HG03520 (cell line): ENCODE measurements at regions not wholly inside any gene's neighbourhood (a gene's known extent, or its start where the extent isn't known, plus 50 kb on each side); places are given as distances from the start of the nearest gene placed in this dataset.

Experiments used
- ATAC-seq: cut with Tn5 transposase; IDR thresholded peaks from one replicate; pipeline ENCODE4 v1.9.1; 2021; ENCODE audit warnings: mild to moderate bottlenecking, moderate library complexity; ENCODE audit not compliant: unreplicated experiment

GRCh38 chr1:239725933-239726332 is 339.6 kb downstream of the CHRM3 start:
- ATAC-seq, result no peak

DNA sequence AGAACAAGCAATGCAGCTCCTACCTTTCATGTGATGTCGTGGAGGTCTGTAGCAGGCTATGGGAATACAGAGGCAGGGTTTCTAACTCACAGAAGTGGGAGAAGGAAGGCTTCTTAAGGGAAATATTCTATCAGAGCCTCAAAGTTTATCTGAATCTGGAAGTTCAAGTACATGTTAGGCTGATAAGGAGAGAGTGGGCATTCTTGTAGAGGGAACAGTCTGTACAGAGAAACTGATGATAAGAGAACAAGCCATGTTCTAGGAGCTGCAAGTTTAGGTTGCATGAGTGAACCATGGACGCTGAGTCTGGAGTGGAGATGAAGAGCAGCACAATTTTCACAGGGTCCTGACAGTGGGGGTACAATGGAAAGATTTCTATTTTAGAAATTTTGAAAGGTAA is 344.0 kb downstream of the CHRM3 start:
- no peak for ATAC-seq

DNA sequence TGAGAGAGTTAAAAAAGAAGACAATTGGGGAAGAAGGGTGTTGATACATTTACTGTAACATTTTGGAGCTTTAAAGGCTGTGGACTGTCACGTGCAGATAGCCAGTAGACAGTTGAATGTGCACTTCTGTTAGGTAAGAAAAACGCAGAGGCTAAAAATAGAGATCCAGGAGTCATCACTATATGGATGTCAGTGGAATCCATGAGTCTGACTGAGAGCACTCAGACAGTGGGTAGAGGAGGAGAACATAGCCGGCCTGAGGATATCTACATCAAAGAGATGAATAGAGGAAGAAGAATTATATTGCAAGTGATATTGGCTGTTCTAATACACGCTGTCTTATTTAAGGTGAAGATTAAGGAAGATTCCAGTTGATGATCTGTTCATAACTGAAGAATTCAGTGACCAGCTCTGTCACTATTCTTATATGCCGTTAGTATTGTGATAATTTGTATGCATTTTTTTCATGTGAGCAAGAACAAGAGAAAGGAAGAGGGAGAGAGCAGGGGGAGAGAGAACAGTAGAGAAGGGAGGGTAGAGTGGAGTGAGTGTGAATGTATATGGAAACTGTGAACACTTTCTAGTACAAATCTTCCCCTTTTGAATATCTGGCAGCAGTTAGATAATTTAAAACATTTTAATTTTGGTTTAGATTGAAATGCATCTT is 344.8 kb downstream of the CHRM3 start:
- ATAC-seq, result no peak

DNA sequence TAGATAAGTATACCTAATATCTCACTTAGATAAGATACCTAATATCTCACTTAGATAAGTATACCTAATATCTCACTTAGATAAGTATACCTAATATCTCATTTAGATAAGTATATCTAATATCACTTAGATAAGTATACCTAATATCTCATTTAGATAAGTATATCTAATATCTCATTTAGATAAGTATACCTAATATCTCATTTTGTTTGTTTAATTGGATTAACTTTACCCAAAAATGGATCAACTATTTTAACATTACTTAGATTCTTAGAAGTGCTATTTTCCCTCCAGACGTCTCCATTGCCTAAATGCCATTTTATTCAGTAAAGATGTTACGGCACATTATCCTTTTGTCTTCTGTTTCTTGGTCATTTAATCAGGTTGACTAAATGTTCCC is 346.4 kb downstream of the CHRM3 start:
- ATAC-seq, result no peak

DNA sequence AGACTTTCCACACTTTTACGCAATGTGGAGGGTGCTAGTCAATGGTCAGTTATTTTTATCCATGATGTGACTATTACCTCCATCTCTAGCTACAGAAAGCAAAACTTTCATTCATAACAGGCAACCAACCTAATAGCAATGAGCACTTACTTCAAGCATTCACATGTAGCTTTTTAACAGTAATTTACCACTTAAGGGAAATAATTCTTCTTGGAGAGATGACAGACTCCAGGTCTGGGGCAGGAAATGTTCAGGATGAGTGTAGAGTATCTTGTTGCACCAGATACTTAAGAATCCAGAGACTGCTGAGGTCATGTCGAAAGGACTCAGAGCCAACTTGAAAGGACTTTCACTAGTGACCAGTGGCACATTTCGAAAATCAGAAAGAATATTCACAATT is 347.6 kb downstream of the CHRM3 start:
- ATAC-seq, result no peak

DNA sequence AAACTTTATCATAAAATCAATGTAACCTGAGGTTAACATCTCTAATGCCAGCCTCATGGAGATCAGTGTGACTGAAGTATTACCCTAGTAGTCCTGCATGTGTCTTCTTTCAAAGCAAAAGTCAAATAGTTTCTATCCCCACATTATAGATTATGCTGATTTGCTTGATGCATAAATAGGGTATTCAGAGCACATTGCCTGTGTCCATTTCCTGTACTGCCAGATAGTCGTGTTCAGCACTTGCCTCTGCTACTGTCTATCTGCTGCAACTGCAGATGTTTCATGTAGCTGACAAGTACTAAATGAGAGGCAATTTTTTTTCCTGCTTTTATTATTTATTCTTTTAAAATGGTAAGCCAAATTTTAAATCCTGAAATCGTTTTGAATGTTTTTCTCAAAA is 348.7 kb downstream of the CHRM3 start:
- ATAC-seq, result no peak

GRCh38 chr1:239736479-239736878 is 350.1 kb downstream of the CHRM3 start:
- ATAC-seq, result no peak

DNA sequence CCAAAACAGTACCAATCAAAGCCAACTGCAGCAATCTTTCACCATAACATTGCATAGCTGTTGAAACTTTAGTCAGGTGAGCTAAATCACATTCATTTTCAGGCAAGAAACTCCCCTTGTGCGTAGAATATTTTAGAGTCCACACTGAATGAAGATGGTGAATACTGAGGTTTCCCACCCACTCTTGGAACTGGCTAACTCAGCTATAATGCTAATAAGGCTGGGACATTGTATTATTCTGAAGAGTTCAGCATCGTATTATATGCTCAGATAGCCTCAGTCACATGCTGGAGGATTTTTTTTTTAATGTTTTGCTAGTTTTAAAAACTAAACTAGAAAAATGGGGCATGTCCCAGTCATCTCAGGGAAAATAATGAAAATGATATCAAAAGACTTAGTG is 352.3 kb upstream of the FMN2 start:
- no peak for ATAC-seq

- ATAC-seq, result no peak
Measured at GRCh38 chr1:239739919-239740318, 351.8 kb upstream of the FMN2 start.

GRCh38 chr1:239742416-239743109 is 349.1 kb upstream of the FMN2 start:
- no peak for ATAC-seq

DNA sequence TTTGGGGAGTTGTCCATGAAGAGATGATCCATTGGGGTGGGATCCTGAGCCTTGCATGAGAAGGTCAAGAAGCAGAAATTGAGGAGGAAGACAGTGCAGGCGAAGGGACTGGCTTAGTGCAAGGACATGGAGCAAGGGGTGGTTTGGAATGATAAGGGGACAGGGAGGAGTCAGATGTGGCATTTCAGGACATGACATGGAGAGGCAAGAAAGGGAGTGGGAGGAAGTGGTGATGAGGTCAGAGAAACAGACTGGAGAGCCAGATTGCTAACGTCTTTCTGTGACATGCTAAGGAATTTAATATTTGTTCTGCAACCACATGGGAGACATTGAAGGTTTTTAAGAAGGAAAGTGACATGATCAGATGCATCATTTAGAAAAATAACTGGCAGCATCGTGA is 346.8 kb upstream of the FMN2 start:
- no peak for ATAC-seq

GRCh38 chr1:239755107-239755912 is 336.4 kb upstream of the FMN2 start:
- ATAC-seq, result no peak

DNA sequence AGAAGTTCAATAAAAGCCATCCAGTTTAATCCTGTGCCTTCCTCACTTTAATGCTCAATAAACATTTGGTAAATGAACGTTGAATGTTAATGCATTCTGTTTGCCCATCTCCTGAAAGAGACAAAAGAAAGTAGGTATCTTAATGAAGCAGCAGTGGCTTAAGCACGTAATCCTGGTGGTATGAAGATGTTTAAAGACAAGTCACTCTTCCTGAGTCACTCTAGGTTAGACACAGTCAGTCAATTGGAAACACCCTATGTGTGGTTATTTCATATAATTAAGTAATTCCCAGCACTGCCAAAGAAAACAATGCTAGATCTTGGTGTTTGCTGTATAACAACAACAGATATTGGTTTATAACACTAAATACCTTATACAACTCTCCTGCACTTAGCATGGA is 334.0 kb upstream of the FMN2 start:
- no peak for ATAC-seq

DNA sequence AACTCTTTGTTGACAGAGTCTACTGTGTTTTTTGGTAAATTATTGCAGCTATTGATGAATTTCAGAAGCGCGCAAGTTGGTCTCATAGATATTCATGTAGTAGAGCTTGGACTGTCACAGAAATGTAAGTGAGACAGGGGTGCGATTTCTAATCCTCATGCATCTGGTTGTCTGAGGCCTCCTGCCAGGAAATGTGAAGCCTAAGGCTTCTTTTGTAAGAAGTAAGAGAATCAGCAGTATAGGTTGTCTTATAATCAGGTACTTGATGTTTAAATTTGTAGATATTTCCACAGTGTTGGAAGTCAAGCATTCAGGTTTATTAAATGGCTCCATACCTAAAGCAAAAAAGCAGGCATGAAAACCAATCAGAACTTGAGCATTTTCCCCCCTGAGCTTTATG is 332.9 kb upstream of the FMN2 start:
- ATAC-seq, result no peak

DNA sequence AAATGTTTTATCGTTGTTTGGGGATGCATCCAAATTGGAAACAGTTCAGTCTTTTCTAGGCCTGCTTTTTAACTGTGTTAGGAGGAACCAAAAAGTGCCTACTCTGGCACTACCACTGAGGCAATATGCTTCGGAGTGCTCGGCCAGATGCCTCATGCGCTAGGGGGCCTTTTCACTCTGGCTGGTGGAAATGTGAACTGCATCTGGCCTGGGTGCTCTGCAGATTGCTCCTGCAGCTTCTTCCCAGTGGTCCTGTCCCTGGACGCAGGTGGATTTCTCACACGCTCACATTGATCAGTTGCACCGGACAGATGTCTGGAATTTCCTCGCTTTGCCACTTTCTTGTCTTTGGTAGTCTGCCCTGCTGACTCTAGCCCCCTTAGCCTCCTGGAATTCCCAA is 330.2 kb upstream of the FMN2 start:
- no peak for ATAC-seq

DNA sequence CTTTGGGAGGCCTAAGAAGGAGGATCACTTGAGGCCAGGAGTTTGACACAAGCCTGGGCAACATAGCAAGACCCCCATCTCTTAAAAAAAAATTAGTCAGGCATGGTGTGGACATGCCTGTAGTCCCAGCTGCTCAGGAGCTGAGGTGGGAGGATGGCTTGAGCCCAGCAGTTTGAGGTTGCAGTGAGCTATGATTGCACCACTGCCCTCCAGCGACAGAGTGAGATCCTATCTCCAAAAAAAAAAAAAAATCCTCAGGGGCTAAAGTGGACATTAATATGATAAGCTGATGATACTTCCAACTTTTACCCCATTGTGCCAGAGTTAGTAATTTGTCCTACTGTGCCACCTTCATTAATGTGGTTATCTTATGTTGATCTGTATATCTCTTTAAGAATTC is 327.8 kb upstream of the FMN2 start:
- ATAC-seq, result no peak

DNA sequence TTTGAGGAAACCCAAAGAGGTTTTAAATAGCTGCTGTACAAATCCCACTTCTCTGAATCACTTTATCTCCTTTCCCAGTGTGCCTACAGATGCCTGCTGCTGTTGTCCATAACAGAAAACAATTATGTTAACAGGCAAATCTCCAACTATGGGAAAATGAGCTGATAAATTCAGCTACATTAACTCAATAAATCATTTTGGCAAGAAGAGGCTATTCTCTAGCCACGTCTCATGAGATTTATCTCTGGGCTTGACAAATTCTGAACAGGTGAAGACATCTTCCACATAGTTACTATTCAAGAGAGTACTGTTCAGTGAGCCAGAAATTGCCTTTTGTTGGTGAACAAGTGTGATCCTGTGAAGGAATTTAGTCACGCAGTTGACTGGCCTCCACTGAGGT is 327.1 kb upstream of the FMN2 start:
- ATAC-seq, result no peak

- ATAC-seq, result no peak
Measured at GRCh38 chr1:239765163-239765562, 326.5 kb upstream of the FMN2 start.

- no peak for ATAC-seq
Measured at GRCh38 chr1:239771550-239771949, 320.1 kb upstream of the FMN2 start.

DNA sequence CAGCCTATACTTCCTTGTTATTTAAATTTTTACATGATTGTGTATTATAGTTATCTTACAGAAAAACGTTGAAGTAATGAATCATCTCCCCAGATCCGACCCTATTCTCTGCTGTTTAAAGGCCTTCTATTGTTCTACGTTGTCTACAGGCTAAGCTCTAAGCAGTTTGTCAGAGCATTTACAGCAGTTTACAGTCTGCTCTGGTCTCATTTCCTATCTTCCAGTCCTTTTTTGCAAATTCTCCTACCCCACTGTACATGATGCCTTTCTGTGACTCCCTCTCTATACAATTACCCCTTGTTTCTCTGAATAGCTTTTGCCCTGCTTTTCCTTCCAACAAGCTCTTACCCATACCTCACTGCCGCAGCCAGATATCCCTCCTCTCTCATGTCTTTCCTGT is 319.2 kb upstream of the FMN2 start:
- no peak for ATAC-seq

DNA sequence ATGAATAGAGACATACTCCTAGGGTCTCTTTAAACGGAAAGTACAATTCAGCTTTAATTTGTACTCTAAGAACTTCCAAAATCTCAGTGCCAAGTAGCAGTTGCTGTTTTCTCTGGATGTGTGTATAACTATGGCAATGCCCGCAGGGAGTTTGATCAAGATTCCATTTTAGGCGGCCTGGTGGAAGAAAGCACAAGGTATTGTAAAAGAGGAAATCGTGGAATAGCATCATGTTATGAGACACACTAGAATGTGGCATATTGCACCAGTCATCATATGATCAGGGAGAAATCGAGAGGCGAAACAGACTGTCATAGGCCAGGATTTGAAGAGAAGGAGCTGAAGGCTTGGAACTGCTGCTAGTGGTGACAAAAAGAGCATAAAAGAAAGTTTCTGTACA is 316.2 kb upstream of the FMN2 start:
- ATAC-seq, result no peak

GRCh38 chr1:239778208-239778813 is 313.4 kb upstream of the FMN2 start:
- no peak for ATAC-seq
